ENCODE measurements at regions not wholly inside any gene's neighbourhood (a gene's known extent, or its start where the extent isn't known, plus 50 kb on each side); places are given as distances from the start of the nearest gene placed in this dataset.

DNA sequence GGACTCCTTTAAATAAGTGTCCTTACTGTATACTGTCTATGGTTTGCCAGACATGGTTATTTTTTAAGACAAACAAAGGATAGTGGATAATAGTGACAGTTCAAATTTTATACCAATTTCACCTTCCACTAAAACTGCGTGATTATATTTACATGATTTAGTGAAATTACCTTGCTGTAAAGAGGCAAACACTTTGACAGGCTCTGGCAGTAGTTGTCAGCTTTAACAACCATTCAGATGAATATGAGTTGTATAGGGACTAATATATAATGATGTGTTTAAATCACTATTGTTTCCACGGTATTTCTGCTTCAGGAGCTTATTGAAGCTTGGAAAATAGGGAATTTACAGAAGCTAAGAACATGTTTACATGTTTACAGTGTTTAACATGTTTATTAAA lies 1364.0 kb downstream of the FSCB start:
- Histone ChIP-seq H3K79me2 (ENCODE audit: insufficient read depth, low read length) (no peaks in the 10 kb centered on the region), H2AFZ (ENCODE audit: low read length) (no peak overlapping the region), H3K27me3 (ENCODE audit: control insufficient read depth in 1 of 2, insufficient read depth in 2 of 2, low read length in 2 of 2) (no peaks in the 10 kb centered on the region), H3K4me2 (ENCODE audit: low read depth, low read length) (no peak overlapping the region), H3K9ac (ENCODE audit: insufficient read depth, low read depth, low read length) (no peak overlapping the region), H3K9me3 (ENCODE audit: low read length) (peaks cover 88% of the 10 kb centered on the region), H3K4me1 (ENCODE audit: insufficient read depth, low read length) (no peaks in the 10 kb centered on the region), H3K27ac (ENCODE audit: extremely low read length, insufficient read depth, low read length) (no peak overlapping the region), H4K20me1 (ENCODE audit: insufficient read depth, low read length) (no peaks in the 10 kb centered on the region), H3K36me3 (replicated peaks in 1 of 2; ENCODE audit: control insufficient read depth in 1 of 2, insufficient read depth in 2 of 2, low read length in 2 of 2) (no peaks in the 10 kb centered on the region), H3K4me3 (replicated peaks in 1 of 3; ENCODE audit: insufficient read depth in 1 of 3, low read depth in 2 of 3, low read length in 3 of 3) (no peak overlapping the region)
- ATAC-seq: no peak
- in situ Hi-C loops (cut with HindIII; ENCODE audit: extremely low pct_ligation_motif_present, low pct_unique_long_range_greater_than_20kb) (no loop called here), intact Hi-C loops (cut with micrococcal nuclease; ENCODE audit: unreplicated experiment) (no loop called here)
- CTCF ChIA-PET (ENCODE audit: low intra/inter-chr PET ratio, low total read pairs): no interaction called here
- POLR2A ChIA-PET: no interaction called here
- no TSS peak for BruUV-seq (replicated peaks)
- TF ChIP-seq ZNF143 (CRISPR knock-in tag; IDR thresholded peaks at IDR 0.05) (no peak), MEF2D (CRISPR knock-in tag; IDR thresholded peaks at IDR 0.05) (no peak), ZNF430 (CRISPR knock-in tag; IDR thresholded peaks at IDR 0.05) (no peak), ZFP41 (CRISPR knock-in tag; IDR thresholded peaks at IDR 0.05; ENCODE audit: borderline replicate concordance) (no peak), FOXM1 (CRISPR knock-in tag; IDR thresholded peaks at IDR 0.05) (no peak), DMTF1 (CRISPR knock-in tag; IDR thresholded peaks at IDR 0.05) (no peak), SMAD9 (CRISPR knock-in tag; IDR thresholded peaks at IDR 0.05) (no peak), SALL2 (CRISPR knock-in tag; IDR thresholded peaks at IDR 0.05) (no peak), ZNF761 (CRISPR knock-in tag; conservative IDR thresholded peaks at IDR 0.05) (no peak), CCAR2 (optimal IDR thresholded peaks at IDR 0.05; ENCODE audit: low read depth, low read length) (no peak)
- TF ChIP-seq, protein P1, sequence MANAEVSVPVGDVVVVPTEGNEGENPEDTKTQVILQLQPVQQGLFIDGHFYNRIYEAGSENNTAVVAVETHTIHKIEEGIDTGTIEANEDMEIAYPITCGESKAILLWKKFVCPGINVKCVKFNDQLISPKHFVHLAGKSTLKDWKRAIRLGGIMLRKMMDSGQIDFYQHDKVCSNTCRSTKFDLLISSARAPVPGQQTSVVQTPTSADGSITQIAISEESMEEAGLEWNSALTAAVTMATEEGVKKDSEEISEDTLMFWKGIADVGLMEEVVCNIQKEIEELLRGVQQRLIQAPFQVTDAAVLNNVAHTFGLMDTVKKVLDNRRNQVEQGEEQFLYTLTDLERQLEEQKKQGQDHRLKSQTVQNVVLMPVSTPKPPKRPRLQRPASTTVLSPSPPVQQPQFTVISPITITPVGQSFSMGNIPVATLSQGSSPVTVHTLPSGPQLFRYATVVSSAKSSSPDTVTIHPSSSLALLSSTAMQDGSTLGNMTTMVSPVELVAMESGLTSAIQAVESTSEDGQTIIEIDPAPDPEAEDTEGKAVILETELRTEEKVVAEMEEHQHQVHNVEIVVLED (CRISPR knock-in tag; IDR thresholded peaks at IDR 0.05; ENCODE audit: borderline replicate concordance): no peak
- FAIRE-seq: no peak
- WGBS (ENCODE audit: low lambda C conversion rate): 1% methylated on average over 2 of the region's 2 CpGs
- DNase-seq (ENCODE audit: low spot score): no peak
